Hematopoietic multipotent progenitor cell treated with erythropoietin and hydrocortisone succinate and interleukin-3 and kit ligand, for 6 days (in vitro differentiated cells): ENCODE measurements at regions not wholly inside any gene's neighbourhood (a gene's known extent, or its start where the extent isn't known, plus 50 kb on each side); places are given as distances from the start of the nearest gene placed in this dataset.
"Not testable (repeated sequence)": the region's sequence is repeated elsewhere in the genome, so short reads cannot be mapped to it uniquely, and the experiment has no call there.

Source experiments
- DNase-seq: peaks from one replicate; pipeline ENCODE4 v3.0.0-alpha.2; 2015

DNA sequence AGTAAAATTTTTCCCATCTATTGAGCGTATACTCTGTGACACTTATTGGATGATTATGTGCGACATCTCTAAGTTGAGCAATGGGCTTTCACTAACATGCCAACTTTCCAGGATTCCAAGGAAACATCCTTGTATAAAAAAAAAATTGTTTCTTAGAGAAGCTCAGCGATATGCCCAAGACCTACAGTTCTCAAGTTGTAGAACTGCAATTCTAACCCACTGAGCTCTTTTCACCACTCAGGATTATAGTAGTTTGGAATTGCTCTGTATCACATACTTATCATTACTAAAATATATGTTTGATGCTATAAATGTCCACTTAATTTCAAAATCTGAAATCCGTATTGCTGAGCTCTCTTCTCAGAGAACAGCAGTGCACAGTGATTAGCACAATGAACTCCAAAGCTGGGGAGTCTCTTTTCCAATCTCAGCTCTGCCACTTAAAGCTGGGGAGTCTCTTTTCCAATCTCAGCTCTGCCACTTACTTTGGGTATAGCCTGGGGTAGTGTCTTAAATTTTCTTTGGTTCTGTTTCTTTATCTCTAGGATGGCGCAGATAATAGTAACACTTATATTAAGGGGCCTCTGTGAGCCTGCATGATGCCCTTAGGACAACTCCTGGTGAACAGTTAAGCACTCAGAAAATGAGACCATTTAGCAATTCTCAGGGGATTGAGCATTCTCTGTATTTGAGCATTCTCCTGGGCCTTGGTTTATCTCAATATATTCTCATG, 1722.2 kb upstream of the AGA start:
- DNase-seq: no peak

GRCh38 chr4:179165000-179165738, 1722.9 kb upstream of the AGA start:
- no peak for DNase-seq

DNA sequence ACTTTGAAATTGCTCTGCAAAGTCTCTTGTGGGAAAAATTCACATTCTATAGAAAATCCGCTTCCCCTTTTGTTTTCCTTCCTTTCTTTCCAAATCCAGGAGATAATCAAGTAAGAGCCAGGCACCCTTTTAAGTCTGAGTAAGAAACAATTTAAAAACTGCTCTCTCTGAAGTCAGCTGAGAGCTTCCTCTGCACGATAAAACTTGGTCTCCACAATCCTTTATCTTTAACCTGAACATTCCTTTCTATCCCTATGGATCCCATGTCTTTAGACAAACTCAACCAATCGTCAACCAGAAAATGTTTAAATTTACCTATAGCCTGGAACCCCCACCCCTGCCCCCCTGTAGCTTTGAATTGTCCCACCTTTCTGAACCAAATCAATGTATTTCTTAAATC, 1723.6 kb upstream of the AGA start:
- no peak for DNase-seq

GRCh38 chr4:179170308-179170707, 1728.1 kb upstream of the AGA start:
- not testable (repeated sequence) for DNase-seq

GRCh38 chr4:179182741-179183140, 1740.5 kb upstream of the AGA start:
- DNase-seq: no peak

- no peak for DNase-seq
These were observed 1753.7 kb upstream of the AGA start for GRCh38 chr4:179195887-179196286.

DNA sequence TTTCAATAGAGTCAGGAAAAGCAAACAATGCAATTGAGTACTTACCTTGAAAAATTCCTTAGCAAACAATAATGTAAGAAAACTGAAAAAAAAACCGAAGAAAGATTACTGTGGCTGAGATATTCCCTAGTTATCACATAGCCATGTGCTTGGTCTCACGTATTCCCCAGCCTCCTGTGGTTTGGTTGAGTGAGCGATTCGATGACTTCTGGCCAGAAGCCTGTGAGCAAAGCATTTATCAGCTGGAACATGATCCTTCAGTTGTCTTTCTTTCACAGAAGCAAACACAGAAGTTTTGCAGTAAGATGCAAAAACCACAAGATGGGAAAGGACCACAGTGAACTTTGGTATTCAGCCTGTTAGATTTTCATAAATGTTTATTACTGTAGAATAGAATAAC, 1754.3 kb upstream of the AGA start:
- DNase-seq: peak; percentile 22

GRCh38 chr4:179200681-179201080, 1758.4 kb upstream of the AGA start:
- no peak for DNase-seq

DNA sequence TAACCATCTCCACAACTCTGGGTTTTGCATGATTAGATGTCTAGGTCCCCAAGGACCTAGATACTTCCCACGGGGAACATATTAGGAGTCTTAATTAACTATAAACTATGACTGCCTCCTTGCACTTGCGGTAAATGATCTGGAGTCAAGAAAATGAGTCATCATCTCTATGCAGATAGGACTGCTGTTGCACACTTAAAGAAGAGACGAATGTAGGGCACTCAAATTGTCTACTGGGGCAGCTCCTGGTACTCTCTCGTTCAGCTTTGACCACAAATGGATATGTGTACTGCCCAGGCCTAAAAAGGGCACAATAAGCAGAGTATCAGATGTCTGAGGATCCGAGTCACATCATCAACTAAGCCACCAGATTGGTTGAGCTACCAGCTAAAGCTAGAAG, 1783.4 kb upstream of the AGA start:
- DNase-seq: no peak

GRCh38 chr4:179248821-179249220, 1806.6 kb upstream of the AGA start:
- DNase-seq: no peak

DNA sequence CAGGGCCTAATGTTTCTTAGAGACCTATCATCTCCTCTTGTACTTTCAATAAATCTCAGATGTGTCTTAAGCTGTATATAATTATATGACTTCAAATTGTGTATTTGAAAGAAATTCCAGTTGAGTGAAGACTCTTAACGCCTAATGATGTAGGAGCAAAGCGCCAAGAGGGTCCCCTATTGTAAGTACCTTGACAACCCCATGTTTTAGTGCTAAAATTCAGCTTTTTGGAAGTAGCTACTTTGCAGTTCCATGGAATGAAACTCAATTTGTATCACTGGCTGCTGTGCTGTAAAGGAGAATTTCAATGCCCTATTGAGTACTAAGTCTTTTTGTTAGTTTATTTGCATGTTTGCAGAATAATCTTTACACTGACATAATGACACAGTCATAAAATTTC, 1826.6 kb upstream of the AGA start:
- DNase-seq: no peak

DNA sequence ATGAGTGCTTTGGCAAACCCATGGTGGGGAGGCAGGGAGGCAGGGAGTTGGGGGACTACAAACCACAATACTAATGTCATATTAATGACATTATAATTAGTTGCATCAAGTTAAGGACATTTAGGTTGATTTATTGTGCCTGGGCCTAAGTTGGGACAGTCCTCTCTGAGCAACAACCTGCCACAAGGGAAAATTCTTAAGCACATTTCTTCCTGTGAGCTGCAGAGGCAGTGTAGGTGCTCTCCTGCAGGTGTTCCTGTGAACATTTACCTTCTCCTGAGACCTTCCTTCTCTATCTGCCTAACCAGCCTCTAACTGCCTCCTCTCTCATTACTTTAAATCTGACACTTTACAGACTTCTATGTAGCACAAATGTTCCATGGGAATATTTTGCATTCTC, 1830.0 kb upstream of the AGA start:
- no peak for DNase-seq

DNA sequence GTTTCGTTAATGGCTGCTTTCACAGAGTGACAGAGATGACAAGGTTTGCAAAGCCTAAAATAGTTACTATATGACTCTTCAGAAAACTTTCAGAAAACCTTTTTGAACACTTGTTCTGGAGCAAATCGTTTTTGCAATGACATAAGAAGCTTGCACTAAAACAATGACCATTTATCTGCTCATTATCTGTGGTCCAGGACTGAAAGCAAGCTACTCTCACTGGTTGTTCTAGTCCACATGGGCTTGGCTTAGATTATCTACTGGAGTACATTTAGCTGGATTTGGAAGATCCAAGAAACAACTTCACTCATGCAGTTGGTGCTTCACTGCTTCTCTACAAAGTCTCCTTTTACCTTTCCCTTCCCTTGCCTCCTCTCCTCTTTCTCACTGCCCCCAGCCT, 1836.4 kb upstream of the AGA start:
- no peak for DNase-seq

GRCh38 chr4:179285696-179286095, 1843.5 kb upstream of the AGA start:
- DNase-seq: no peak

- no peak for DNase-seq
These were observed 1849.4 kb upstream of the AGA start for GRCh38 chr4:179291657-179292056.

GRCh38 chr4:179292468-179292867, 1850.2 kb upstream of the AGA start:
- DNase-seq: no peak

DNA sequence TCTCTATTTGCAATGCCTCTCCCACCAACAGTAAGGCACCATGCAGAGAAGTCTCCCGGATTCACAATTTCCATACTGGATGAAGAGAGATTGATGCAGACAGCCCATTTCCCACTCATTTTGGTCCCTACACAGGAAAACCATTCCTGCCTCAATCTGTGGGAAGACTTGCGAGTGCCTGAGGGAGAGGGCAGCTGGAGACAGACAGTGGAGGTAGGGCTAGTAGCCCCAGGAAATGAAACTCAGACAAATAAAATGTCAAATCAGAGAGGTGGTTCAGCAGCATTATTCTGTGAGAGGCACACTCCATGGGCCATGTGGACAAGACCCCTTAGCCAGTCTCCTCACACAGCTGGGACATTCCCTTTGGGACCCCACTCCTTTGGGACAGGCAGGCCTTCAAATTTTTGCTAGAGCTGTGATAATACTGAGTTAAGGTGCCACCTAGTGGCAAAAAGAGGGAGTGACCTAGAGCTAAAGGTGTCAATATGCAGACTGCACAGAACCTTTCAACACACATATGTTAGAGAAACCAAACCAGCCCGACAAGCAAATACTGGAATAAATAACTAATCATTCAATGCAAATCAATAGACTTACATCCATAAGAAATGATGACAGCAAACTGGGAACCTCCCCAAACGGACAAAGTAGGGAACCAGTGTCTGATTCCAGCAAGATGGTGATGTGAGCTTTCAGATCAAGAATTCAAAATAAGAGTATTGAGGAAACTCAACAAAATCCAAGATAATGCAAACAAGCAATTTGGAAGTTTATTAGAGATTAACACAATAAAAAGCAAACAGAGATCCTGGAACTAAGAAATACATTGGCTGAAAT, 1865.3 kb upstream of the AGA start:
- peak; percentile 73 for DNase-seq

DNA sequence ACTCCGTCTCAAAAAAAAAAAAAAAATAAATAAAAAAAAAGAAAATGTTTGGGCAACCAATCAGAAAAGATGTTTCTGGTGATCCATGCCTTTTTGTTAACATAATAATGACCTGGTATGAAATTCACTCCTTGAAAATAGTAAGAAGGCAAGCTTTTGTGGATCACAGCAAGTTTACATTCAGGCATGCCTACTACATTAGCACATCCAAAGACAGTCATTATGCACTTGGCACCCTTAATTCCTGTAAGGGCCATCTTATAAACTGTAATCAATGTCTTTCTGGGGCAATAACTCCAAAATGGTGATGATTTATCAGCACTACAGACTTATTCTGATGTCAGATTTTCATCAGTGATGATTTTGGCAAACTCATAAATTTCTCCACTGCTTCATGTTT, 1871.6 kb upstream of the AGA start:
- no peak for DNase-seq

DNA sequence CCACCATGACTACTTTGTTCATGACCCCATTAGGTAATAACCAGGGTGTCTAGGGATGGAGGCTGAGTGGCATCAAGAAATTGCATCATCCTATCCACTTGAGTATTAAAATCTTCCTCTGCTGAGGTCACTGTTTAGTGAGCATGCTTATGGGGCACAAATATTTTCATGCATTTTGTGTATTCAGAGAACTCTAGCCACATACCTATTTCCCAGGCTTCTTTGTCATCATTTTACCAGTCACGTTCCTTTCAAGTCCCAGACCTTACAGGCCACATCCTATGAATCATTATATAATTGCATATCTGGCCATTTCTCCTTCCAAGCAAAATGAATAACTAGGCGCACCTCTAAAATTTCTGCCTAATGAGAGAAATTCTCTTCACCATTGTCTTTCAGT, 1882.9 kb upstream of the AGA start:
- DNase-seq: no peak

DNA sequence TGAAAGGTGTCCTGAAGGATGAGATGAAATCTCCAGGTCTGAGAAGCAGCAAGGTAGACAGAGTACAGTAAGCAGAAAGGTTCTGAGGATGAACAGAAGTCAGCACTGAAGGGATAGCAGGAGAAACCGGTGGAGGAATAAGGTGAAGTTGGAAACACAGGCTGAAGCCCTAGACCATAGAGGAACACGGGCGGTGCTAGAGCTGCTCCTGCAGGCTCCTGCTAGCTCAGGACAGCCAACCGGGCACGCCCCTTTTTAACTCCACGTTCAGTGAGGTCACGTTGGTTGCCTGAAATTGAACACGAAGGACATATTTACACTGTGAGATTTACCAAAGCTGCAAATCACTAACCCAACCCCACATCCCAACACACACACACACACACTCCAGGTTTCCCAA, 1886.4 kb upstream of the AGA start:
- no peak for DNase-seq

GRCh38 chr4:179331362-179331761, 1889.1 kb upstream of the AGA start:
- no peak for DNase-seq

DNA sequence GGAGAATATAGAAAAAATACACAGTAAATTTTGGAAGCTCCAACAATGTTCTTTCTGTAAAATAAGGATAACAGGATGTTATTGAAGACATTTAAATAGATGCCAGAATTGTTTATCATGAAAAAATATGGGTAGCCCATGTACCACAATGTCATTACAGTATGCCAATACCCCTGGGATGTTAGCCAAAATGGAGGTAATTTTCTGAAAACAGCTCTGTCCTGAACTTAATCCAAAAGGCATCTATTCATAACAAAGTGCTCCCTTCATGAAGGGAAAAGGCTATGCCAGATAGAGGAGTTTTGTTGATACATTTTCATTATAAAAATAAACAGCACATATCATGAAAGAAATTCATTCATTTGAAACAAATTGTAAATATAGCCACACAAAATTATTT, 1902.6 kb upstream of the AGA start:
- DNase-seq: no peak

DNA sequence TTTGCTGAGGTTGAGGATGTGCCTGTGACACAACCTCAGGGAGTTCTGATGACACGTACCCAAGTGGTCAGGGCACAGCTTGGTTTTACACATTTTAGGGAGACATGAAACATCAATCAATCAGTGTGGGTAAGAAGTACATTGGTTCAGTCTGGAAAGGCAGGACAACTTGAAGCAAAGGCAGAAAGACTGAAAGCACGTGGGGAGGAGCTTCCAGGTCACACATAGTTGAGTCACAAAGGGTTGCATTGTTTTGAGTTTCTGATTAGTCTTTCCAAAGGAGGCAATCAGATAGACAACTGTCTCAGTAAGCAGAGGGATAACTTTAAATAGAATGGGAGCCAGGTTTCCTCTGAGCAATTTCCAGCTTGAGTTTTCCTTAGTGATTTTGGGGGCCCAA, 1910.0 kb upstream of the AGA start:
- DNase-seq: no peak

DNA sequence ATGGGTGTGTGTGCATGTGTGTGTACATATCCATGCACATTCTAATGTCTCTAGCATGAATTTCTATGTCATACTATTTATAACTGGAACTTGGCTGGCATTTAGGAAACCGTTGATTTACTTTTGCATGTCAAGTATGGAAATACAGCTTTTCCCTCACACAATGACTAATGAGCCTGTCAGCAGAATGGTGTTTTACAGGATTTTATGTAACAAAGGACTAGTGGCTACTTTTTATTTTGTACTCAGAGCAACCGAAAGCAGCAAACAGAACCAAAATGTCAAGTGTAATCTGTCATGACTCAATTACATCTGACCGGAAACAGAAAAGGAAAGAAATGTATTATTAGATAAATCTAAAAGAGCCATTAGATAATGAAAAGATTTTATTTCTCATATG, 1911.5 kb upstream of the AGA start:
- DNase-seq: no peak
